Stimulated activated CD4-positive, alpha-beta T cell treated with anti-CD3 and anti-CD28 coated beads, Interleukin-4, amount 100 ng/mL, for 4 hours (primary cell): ENCODE measurements at regions not wholly inside any gene's neighbourhood (a gene's known extent, or its start where the extent isn't known, plus 50 kb on each side); places are given as distances from the start of the nearest gene placed in this dataset.
"Not testable (repeated sequence)": the region's sequence is repeated elsewhere in the genome, so short reads cannot be mapped to it uniquely, and the experiment has no call there.

ENCODE experiments used
- DNase-seq, 2 experiments: peaks; one replicate each; pipeline ENCODE4 v3.0.0-alpha.2; 2020

- no peak for DNase-seq
These were observed 494.4 kb upstream of the RGS6 start for GRCh38 chr14:71437870-71438269.

GRCh38 chr14:71438684-71439083, 493.5 kb upstream of the RGS6 start:
- no peak for DNase-seq

- DNase-seq: no peak
These were observed 491.1 kb upstream of the RGS6 start for GRCh38 chr14:71441126-71441525.

GRCh38 chr14:71444030-71444822, 488.0 kb upstream of the RGS6 start:
- no peak for DNase-seq

GRCh38 chr14:71448431-71449315, 483.6 kb upstream of the RGS6 start:
- DNase-seq: no peak

- DNase-seq: no peak
These were observed 482.7 kb upstream of the RGS6 start for GRCh38 chr14:71449316-71450055.

GRCh38 chr14:71451501-71451900, 480.7 kb upstream of the RGS6 start:
- DNase-seq: no peak

- no peak for DNase-seq
These were observed 479.7 kb upstream of the RGS6 start for GRCh38 chr14:71452539-71452938.

GRCh38 chr14:71452987-71453386, 479.2 kb upstream of the RGS6 start:
- DNase-seq: no peak

- no peak for DNase-seq
These were observed 478.2 kb upstream of the RGS6 start for GRCh38 chr14:71454010-71454409.

- no peak for DNase-seq
These were observed 477.5 kb upstream of the RGS6 start for GRCh38 chr14:71454513-71455332.

GRCh38 chr14:71460091-71460490, 472.1 kb upstream of the RGS6 start:
- no peak for DNase-seq

- DNase-seq: not testable (repeated sequence)
These were observed 470.6 kb upstream of the RGS6 start for GRCh38 chr14:71461617-71462016.

GRCh38 chr14:71463807-71464206, 468.4 kb upstream of the RGS6 start:
- no peak for DNase-seq

- no peak for DNase-seq
These were observed 467.4 kb upstream of the RGS6 start for GRCh38 chr14:71464840-71465239.

- DNase-seq: no peak
These were observed 466.9 kb upstream of the RGS6 start for GRCh38 chr14:71465316-71465715.

- no peak for DNase-seq
These were observed 466.0 kb upstream of the RGS6 start for GRCh38 chr14:71466251-71466650.

GRCh38 chr14:71466946-71467345, 465.3 kb upstream of the RGS6 start:
- no peak for DNase-seq

GRCh38 chr14:71467361-71467811, 464.8 kb upstream of the RGS6 start:
- no peak for DNase-seq

GRCh38 chr14:71468701-71469100, 463.5 kb upstream of the RGS6 start:
- DNase-seq: no peak

GRCh38 chr14:71469643-71470335, 462.4 kb upstream of the RGS6 start:
- no peak for DNase-seq
